Esophagus muscularis mucosa (tissue), 4 donors: ENCODE measurements at regions not wholly inside any gene's neighbourhood (a gene's known extent, or its start where the extent isn't known, plus 50 kb on each side); places are given as distances from the start of the nearest gene placed in this dataset.

ENCODE experiments used
- DNase-seq: peaks from one replicate; pipeline ENCODE4 v3.0.0-alpha.2; 2017; ENCODE audit errors: extremely low spot score
- H3K27ac ChIP-seq, 4 donors: fragments of 200-600 bp; sonication (generic); replicated peaks in 1 of 4; 1 replicate in 3 of 4; 2 replicates in 1 of 4; pipeline ENCODE4 v1.5.1; 2016 to 2019; ENCODE audit warnings: mild to moderate bottlenecking in 1 of 4
- H3K27me3 ChIP-seq, 4 donors: fragments of 200-600 bp; sonication (generic); one replicate each; pipeline versions ENCODE4 v1.5.1 to v1.6.0; 2016 to 2019
- H3K36me3 ChIP-seq, 4 donors: fragments of 200-600 bp; sonication (generic); one replicate each; pipeline ENCODE4 v1.5.1; 2016 to 2019
- H3K4me1 ChIP-seq, 4 donors: fragments of 200-600 bp; sonication (generic); one replicate each; pipeline ENCODE4 v1.5.1; 2016 to 2019
- H3K4me3 ChIP-seq, 4 donors: fragments of 200-600 bp; sonication (generic); 1 replicate in 2 of 4; 2 replicates in 2 of 4; pipeline ENCODE4 v1.5.1; 2016 to 2019; ENCODE audit warnings: mild to moderate bottlenecking in 4 of 4, moderate library complexity in 1 of 4
- H3K9me3 ChIP-seq, 4 donors: fragments of 200-600 bp; sonication (generic); 1 replicate in 3 of 4; 2 replicates in 1 of 4; pipeline ENCODE4 v1.5.1; 2016 to 2019
- CTCF ChIP-seq, 3 experiments: fragments of 200-600 bp in 2 of 3; fragments of 450-650 bp in 1 of 3; sonication (generic) in 2 of 3; IDR thresholded peaks; one replicate each; pipeline ENCODE4 v1.5.1; 2017 to 2019; ENCODE audit warnings: antibody characterized with exemption in 3 of 3, mild to moderate bottlenecking in 2 of 3, moderate library complexity in 1 of 3
- EP300 ChIP-seq: sonication (generic); formaldehyde crosslinking; IDR thresholded peaks from one replicate; pipeline ENCODE4 v1.6.1; 2017; ENCODE audit warnings: antibody characterized with exemption
- POLR2A ChIP-seq: fragments of 450-650 bp; IDR thresholded peaks from one replicate; pipeline ENCODE4 v1.6.1; 2017; ENCODE audit warnings: antibody characterized with exemption, moderate library complexity, mild to moderate bottlenecking, low read depth
- POLR2AphosphoS5 ChIP-seq, 2 donors: sonication (generic); formaldehyde crosslinking; IDR thresholded peaks; one replicate each; pipeline ENCODE4 v1.6.1; 2017; ENCODE audit warnings: antibody characterized with exemption in 2 of 2
- WGBS: methylation state at CpG from one replicate; pipeline ENCODE4 v1.1.5; 2018; 5-methylcytosine and 5-hydroxymethylcytosine counted together
- intact Hi-C: fragments of 100-400 bp; cut with DNase I; formaldehyde crosslinking; loops from one replicate; pipeline ENCODE4 v1.15.1; 2023

- Histone ChIP-seq H3K27ac (no peak overlapping the region), H3K27me3 (no peaks in the 10 kb centered on the region), H3K36me3 (no peaks in the 10 kb centered on the region), H3K9me3 (no peaks in the 10 kb centered on the region), H3K4me3 (no peak overlapping the region), H3K4me1 (no peaks in the 10 kb centered on the region)
- WGBS: 73% methylated on average over 2 of the region's 2 CpGs
- no peak for DNase-seq
- no peak for TF ChIP-seq EP300
- intact Hi-C loops: no loop called here
These were observed 139.9 kb upstream of the SLC4A4 start for GRCh38 chr4:71198958-71199357.

- Histone ChIP-seq H3K27me3 (no peaks in the 10 kb centered on the region), H3K4me1 (no peaks in the 10 kb centered on the region), H3K36me3 (no peaks in the 10 kb centered on the region), H3K9me3 (no peaks in the 10 kb centered on the region), H3K4me3 (no peak overlapping the region), H3K27ac (no peak overlapping the region)
- TF ChIP-seq POLR2AphosphoS5 (IDR thresholded peaks at IDR 0.05) (no peak), CTCF (IDR thresholded peaks at IDR 0.05) (no peak), POLR2A (no peak), EP300 (no peak)
- WGBS: 75% methylated on average over 2 of the region's 2 CpGs
- DNase-seq: no peak
- intact Hi-C loops: no loop called here
These were observed 137.8 kb upstream of the SLC4A4 start for GRCh38 chr4:71201057-71201456.

- Histone ChIP-seq H3K4me1 (no peaks in the 10 kb centered on the region), H3K36me3 (no peaks in the 10 kb centered on the region), H3K27ac (no peak overlapping the region), H3K9me3 (no peaks in the 10 kb centered on the region), H3K4me3 (no peak overlapping the region), H3K27me3 (no peaks in the 10 kb centered on the region)
- WGBS: 72% methylated on average over 3 of the region's 3 CpGs
- intact Hi-C loops: no loop called here
- DNase-seq: no peak
- TF ChIP-seq EP300: no peak
- TF ChIP-seq POLR2A: no peak
- no peak for TF ChIP-seq POLR2AphosphoS5 (IDR thresholded peaks at IDR 0.05)
- TF ChIP-seq CTCF (IDR thresholded peaks at IDR 0.05): no peak
These were observed 136.8 kb upstream of the SLC4A4 start for GRCh38 chr4:71201817-71202576.

- Histone ChIP-seq H3K27ac (no peak overlapping the region), H3K27me3 (no peaks in the 10 kb centered on the region), H3K9me3 (no peaks in the 10 kb centered on the region), H3K36me3 (no peaks in the 10 kb centered on the region), H3K4me1 (no peaks in the 10 kb centered on the region), H3K4me3 (no peak overlapping the region)
- intact Hi-C loops: no loop called here
- TF ChIP-seq CTCF (IDR thresholded peaks at IDR 0.05) (no peak), EP300 (no peak), POLR2AphosphoS5 (IDR thresholded peaks at IDR 0.05) (no peak), POLR2A (no peak)
- 61% methylated on average over 2 of the region's 2 CpGs for WGBS
- DNase-seq: no peak
These were observed 136.1 kb upstream of the SLC4A4 start for GRCh38 chr4:71202705-71203104.

- Histone ChIP-seq H3K4me3 (no peak overlapping the region), H3K27me3 (no peaks in the 10 kb centered on the region), H3K4me1 (peaks cover 0 to 1% (median 0%) of the 10 kb centered on the region in 4 donors), H3K27ac (no peak overlapping the region), H3K9me3 (no peaks in the 10 kb centered on the region), H3K36me3 (no peaks in the 10 kb centered on the region)
- 93% methylated on average over 2 of the region's 2 CpGs for WGBS
- intact Hi-C loops: no loop called here
- no peak for TF ChIP-seq POLR2A
- TF ChIP-seq POLR2AphosphoS5 (IDR thresholded peaks at IDR 0.05): no peak
- no peak for TF ChIP-seq CTCF (IDR thresholded peaks at IDR 0.05)
- no peak for TF ChIP-seq EP300
- no peak for DNase-seq
These were observed 134.8 kb upstream of the SLC4A4 start for GRCh38 chr4:71204056-71204455.
